GM18502 (cell line): ENCODE measurements at regions not wholly inside any gene's neighbourhood (a gene's known extent, or its start where the extent isn't known, plus 50 kb on each side); places are given as distances from the start of the nearest gene placed in this dataset.

ENCODE experiments used
- ATAC-seq: cut with Tn5 transposase; IDR thresholded peaks from one replicate; pipeline ENCODE4 v1.9.1; 2021; ENCODE audit warnings: mild to moderate bottlenecking; ENCODE audit not compliant: unreplicated experiment, poor library complexity

GRCh38 chr7:112889268-112889667, 99.1 kb upstream of the TMEM168 start:
- no peak for ATAC-seq

DNA sequence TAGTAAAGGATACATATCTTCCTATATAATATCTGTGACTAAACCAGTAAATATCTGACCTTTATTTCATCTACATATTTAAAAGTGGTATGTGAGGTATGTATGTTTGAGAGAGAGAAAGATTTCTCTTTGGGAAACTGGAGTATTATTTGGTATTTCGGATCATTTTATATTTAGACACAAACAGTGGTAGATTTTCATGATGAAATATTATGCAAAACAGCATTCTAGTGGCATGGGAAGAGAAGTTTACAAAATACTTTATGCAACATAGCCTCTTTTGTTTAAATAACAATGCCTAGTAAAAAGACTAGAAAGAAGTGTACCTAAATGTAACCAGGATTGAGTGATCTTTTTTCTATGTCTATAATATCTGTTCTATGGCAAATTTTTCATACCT, 98.6 kb upstream of the TMEM168 start:
- ATAC-seq = no peak

DNA sequence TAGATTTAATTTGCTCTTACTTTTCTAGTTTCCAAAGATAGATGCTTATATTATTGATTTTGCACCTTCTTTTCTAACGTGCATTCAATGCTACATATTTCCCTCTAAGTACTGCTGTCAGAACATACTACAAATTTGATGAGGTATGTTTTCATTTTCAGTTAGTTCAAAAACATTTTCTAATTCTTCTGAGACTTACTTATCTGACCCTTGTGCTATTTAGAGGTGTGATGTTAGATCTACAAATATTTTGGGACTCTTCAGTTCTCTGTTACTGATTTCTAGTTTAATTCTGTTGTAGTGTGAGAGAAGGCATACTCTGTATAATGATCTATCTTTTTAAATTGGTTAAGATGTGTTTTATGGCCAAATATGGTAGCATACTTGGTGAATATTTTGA, 97.8 kb upstream of the TMEM168 start:
- no peak for ATAC-seq

- no peak for ATAC-seq
Measured at GRCh38 chr7:112887337-112887736, 97.1 kb upstream of the TMEM168 start.

- no peak for ATAC-seq
Measured at GRCh38 chr7:112886208-112886607, 96.0 kb upstream of the TMEM168 start.

GRCh38 chr7:112882991-112883390, 92.8 kb upstream of the TMEM168 start:
- no peak for ATAC-seq

DNA sequence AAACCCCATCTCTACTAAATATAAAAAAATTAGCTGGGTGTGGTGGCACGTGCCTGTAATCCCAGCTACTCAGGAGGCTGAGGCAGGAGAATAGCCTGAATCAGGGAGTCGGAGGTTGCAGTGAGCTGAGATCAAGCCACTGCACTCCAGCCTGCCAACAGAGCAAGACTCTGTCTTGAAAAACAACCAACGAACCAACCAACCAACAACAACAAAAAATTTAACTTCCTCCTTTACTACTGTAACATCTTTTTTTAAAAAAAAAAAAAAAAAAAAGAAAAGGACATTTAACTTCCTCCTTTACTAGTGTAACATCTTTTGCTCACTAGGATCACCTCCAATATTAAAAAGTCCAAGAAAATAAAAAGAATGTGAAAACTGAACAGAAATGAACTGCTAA, 92.3 kb upstream of the TMEM168 start:
- ATAC-seq = no peak

DNA sequence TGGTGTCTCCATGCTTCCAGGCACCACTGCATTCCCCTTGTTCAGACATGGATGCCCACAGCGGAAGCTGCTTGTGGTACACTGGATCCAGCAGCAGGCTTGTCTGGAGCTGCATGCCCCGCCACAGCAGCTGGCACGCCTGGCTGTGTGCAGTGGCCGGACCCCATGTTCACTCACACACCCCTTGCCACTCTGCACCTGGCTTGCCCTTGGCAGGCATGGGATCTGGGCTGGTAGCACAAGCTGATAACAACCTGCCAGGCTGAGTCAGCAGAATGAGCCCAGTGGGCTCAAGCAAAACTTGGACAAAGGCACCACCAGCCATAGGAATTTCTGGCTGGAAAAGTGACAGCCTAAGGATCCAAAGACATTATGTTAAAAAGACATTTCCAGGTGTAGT, 91.8 kb upstream of the TMEM168 start:
- ATAC-seq = no peak

DNA sequence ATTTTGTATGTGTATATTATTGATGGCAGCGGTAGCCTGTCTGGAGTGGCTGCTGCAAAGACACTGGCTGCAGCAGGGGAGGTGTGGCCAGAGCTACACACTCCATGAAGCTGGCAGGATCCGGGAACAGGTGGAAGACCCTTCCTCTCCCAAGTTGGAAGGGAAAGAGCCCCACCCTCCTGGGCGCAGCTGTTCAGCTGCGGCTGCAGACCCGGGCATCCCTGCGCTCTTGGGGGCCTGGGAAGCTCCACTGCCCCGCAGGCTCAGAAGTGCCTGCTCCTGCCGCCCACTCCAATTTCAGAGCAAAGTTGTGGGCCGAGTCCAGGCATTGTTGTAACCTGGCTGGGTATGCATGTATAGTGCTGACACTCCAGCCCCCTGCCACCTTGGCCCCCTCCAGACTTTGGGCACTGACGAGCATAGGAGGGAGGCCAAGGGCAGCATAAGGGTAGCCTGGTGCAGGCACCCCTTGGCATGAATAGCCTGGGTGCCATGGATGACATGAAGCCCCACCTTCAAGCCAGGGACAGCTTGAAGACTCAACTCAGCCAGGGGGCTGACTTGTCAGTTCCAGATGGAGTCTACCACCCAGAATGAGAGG, 90.7 kb upstream of the TMEM168 start:
- ATAC-seq = no peak

GRCh38 chr7:112877691-112878460, 87.7 kb upstream of the TMEM168 start:
- no peak for ATAC-seq

GRCh38 chr7:112876877-112877276, 86.7 kb upstream of the TMEM168 start:
- ATAC-seq = no peak

- ATAC-seq = no peak
Measured at GRCh38 chr7:112874909-112875308, 84.7 kb upstream of the TMEM168 start.

DNA sequence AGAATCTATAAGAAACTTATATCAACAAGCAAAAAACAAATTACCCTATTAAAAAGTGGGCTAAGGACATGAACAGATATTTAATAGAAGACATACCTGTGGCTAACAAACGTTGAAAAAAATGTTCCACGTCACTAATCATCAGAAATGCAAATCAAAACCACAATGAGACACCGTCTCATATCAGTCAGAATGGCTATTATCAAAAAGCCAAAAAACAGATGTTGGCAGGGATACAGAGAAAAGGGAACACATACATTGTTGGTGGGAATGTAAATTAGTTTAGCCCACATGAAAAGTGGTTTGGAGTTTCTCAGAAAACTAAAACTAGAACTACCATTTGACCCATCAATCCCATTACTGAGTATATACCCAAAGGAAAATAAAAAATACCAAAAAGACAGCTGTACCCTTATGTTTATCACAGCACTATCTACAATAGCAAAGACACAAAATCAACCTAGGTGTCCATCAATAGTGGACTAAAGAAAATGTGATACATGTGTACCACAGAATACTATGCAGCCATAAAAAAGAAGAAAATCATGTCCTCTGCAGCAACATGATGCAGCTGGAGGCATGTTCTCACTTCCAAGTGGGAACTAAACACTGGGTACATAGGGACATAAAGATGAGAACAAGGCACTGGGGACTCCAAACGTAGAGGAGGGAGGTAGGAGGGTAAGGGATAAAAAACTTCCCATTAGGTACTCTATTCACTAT, 83.8 kb upstream of the TMEM168 start:
- ATAC-seq = peak; percentile 64

- ATAC-seq = no peak
Measured at GRCh38 chr7:112869111-112869774, 79.0 kb upstream of the TMEM168 start.

DNA sequence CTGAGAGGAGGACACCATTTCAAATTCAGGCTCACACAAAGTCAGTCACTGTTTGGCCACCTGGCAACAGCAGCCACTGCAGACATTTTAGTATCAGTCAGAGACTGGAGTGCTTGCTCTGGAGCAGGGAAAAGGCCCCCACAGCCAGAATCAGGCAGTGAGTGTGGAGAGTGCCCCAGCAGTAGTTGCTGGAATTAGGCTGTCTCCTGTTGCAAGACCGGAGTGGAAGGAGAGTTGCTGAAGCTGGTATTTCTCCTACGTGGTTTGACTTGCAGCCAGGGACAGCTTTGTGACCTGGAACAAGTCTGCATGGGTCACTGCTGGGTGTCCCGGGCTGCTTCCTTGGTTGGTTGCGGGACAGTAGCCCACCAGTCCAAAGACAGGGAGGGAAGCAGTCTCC, 78.4 kb upstream of the TMEM168 start:
- ATAC-seq = no peak

DNA sequence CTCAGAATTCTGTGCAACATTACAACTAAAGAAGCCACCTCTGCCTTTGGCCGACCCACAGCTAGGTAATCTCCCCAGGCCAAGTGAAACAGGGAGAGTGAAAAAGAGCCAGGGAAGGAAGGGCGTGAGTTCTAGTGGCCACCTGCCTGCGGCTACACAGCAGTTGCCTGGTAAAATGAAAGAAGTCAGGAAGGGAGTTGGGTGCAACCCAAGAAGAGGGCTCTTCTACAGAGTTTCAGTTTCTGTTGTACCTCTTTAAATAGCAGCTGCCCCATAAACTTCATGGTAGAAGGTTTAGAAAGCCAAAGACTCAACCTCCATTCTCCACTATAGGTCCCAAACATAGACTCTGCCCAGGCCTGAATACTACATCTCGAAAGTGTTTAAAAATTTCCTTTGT, 76.2 kb upstream of the TMEM168 start:
- ATAC-seq = peak; percentile 99

GRCh38 chr7:112864380-112864779, 74.2 kb upstream of the TMEM168 start:
- ATAC-seq = no peak

DNA sequence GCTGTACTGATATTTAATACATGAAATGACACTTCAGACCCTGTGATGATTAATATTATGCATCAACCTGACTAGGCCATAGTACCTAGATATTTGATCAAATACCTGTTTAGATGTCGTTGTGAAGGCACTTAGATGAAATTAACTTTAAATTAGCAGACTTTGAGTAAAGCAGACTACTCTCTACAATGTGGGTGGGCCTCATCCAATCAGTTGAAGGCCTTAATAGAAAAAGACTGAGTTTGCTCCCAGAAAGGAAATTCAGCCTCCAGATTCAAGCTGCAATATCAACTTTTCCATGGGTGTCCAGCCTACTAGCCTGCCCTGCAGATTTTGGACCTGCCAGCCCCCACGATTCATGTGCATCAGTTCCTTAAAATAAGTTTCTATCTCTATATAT, 68.6 kb upstream of the TMEM168 start:
- no peak for ATAC-seq

DNA sequence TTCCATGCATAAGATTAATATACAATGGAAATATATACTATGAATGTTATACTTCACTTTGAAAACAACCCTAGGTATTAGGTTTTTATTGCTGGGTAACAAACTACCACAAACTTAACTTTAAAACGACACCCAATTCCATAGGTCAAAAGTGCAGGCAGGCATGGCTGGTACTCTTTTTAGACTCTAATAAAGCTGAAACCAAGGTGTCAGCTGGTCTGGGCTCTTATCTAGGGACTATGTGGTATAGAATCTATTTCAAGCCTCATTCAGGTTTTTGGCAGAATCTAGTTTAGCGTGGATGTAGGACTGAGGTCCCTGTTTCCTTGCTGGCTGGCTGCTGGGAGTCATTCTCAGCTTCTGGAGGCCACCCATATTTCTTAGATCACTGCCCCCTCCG, 65.0 kb upstream of the TMEM168 start:
- no peak for ATAC-seq

- no peak for ATAC-seq
Measured at GRCh38 chr7:112854169-112854568, 64.0 kb upstream of the TMEM168 start.

- no peak for ATAC-seq
Measured at GRCh38 chr7:112853422-112853821, 63.2 kb upstream of the TMEM168 start.
